Fibroblast of the conjunctiva (primary cell): ENCODE measurements at regions not wholly inside any gene's neighbourhood (a gene's known extent, or its start where the extent isn't known, plus 50 kb on each side); places are given as distances from the start of the nearest gene placed in this dataset.
"Not testable (repeated sequence)": the region's sequence is repeated elsewhere in the genome, so short reads cannot be mapped to it uniquely, and the experiment has no call there.

Source experiments
- DNase-seq: peaks from one replicate; pipeline ENCODE4 v3.0.0-alpha.2; 2010; ENCODE audit warnings: low read depth

GRCh38 chrX:121298499-121298898, 251.1 kb downstream of the GLUD2 start:
- no peak for DNase-seq

GRCh38 chrX:121301356-121301755, 253.9 kb downstream of the GLUD2 start:
- DNase-seq = no peak

- no peak for DNase-seq
Measured at GRCh38 chrX:121301822-121302221, 254.4 kb downstream of the GLUD2 start.

- DNase-seq = no peak
Measured at GRCh38 chrX:121307449-121307848, 260.0 kb downstream of the GLUD2 start.

GRCh38 chrX:121308276-121308805, 260.9 kb downstream of the GLUD2 start:
- peak; percentile 75 for DNase-seq

- no peak for DNase-seq
Measured at GRCh38 chrX:121310820-121311219, 263.4 kb downstream of the GLUD2 start.

GRCh38 chrX:121320441-121320840, 273.0 kb downstream of the GLUD2 start:
- DNase-seq = no peak

GRCh38 chrX:121322159-121322558, 274.7 kb downstream of the GLUD2 start:
- DNase-seq = no peak

GRCh38 chrX:121323337-121323736, 275.9 kb downstream of the GLUD2 start:
- DNase-seq = no peak

- no peak for DNase-seq
Measured at GRCh38 chrX:121333942-121334341, 286.5 kb downstream of the GLUD2 start.

GRCh38 chrX:121336831-121337421, 289.5 kb downstream of the GLUD2 start:
- no peak for DNase-seq

- DNase-seq = no peak
Measured at GRCh38 chrX:121337816-121338215, 290.4 kb downstream of the GLUD2 start.

GRCh38 chrX:121349263-121349662, 301.9 kb downstream of the GLUD2 start:
- no peak for DNase-seq

- DNase-seq = no peak
Measured at GRCh38 chrX:121356139-121356849, 308.9 kb downstream of the GLUD2 start.

GRCh38 chrX:121356850-121357171, 309.4 kb downstream of the GLUD2 start:
- DNase-seq = no peak

GRCh38 chrX:121360280-121360679, 312.9 kb downstream of the GLUD2 start:
- no peak for DNase-seq

GRCh38 chrX:121365572-121366161, 318.3 kb downstream of the GLUD2 start:
- no peak for DNase-seq

GRCh38 chrX:121374471-121374870, 327.1 kb downstream of the GLUD2 start:
- no peak for DNase-seq

- not testable (repeated sequence) for DNase-seq
Measured at GRCh38 chrX:121381915-121382314, 334.5 kb downstream of the GLUD2 start.

- DNase-seq = no peak
Measured at GRCh38 chrX:121389976-121390714, 342.7 kb downstream of the GLUD2 start.

GRCh38 chrX:121405826-121406225, 358.4 kb downstream of the GLUD2 start:
- DNase-seq = no peak

GRCh38 chrX:121407627-121408026, 360.2 kb downstream of the GLUD2 start:
- no peak for DNase-seq

- DNase-seq = not testable (repeated sequence)
Measured at GRCh38 chrX:121431514-121431913, 384.1 kb downstream of the GLUD2 start.
